ENCODE measurements at regions not wholly inside any gene's neighbourhood (a gene's known extent, or its start where the extent isn't known, plus 50 kb on each side); places are given as distances from the start of the nearest gene placed in this dataset.
A peak's percentile ranks its signal among the peaks of the same experiment; 100 is the strongest.

GRCh38 chr13:95485045-95485517 lies 67.4 kb upstream of the CLDN10 start (continued):
- TF ChIP-seq MGA (IDR thresholded peaks at IDR 0.05) = no peak
- no peak for TF ChIP-seq ELF2 (CRISPR knock-in tag; IDR thresholded peaks at IDR 0.05)
- TF ChIP-seq ATF6 (CRISPR knock-in tag; IDR thresholded peaks at IDR 0.05) = no peak
- TF ChIP-seq ZNF354B (CRISPR knock-in tag; IDR thresholded peaks at IDR 0.05) = no peak
- TF ChIP-seq FOXK2 (conservative IDR thresholded peaks at IDR 0.05 in 1 of 2, IDR thresholded peaks at IDR 0.05 in 1 of 2; ENCODE audit: low read depth in 2 of 2) = no peak
- TF ChIP-seq THRAP3 (IDR thresholded peaks at IDR 0.05; ENCODE audit: borderline replicate concordance) = no peak
- TF ChIP-seq NCOA4 (IDR thresholded peaks at IDR 0.05; ENCODE audit: partially characterized antibody) = no peak
- TF ChIP-seq ETS1 (conservative IDR thresholded peaks at IDR 0.05; ENCODE audit: control insufficient read depth, low read depth, low read length) = no peak
- no peak for TF ChIP-seq POLR2G (IDR thresholded peaks at IDR 0.05; ENCODE audit: low read depth, low read length)
- no peak for TF ChIP-seq STAG1 (CRISPR knock-in tag; IDR thresholded peaks at IDR 0.05; ENCODE audit: borderline replicate concordance)
- 0 out of 2 replicates have a peak, but pooled peaks have one; percentile 19 for TF ChIP-seq SMAD4 (CRISPR knock-in tag; conservative IDR thresholded peaks at IDR 0.05)
- TF ChIP-seq EP400 (IDR thresholded peaks at IDR 0.05) = no peak
- TF ChIP-seq MXD1 (CRISPR knock-in tag; IDR thresholded peaks at IDR 0.05; ENCODE audit: borderline replicate concordance, poor library complexity, severe bottlenecking) = no peak
